ENCODE measurements at regions not wholly inside any gene's neighbourhood (a gene's known extent, or its start where the extent isn't known, plus 50 kb on each side); places are given as distances from the start of the nearest gene placed in this dataset.

DNA sequence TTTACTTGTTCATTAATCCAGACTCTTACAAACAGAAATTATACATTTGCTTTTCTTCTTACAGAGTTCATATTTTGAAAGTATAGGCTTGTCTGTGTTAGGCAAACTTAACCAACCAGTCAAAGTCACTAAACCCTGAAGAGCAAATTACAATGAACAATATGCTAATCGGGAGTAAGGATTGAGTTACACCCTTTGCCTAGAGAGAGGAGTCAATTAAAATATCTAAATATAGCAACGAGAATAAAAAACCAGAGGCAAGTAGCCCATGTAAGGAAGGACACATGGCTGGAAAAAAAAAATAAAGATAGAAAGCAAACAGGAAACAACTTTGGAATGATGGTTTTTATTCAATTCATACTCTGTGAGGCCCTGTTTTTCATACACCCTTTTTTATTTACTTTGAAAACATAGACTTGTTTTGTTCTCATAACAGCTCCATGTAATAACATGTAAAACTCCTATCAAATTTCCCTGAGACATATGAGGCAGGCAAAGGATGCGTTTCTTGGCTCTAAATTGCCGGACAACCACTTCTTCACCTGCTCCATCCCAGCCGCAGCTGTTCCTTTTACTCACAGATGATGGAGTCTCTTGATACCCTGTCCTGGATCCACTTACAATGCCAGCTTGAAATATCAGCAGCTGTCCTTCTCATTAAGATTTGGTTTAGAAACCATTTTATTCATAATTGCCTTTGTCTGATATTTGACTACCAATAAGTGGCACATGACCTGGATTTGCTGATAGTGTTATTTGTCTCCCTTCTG is 767.7 kb upstream of the GCFC2 start:
- H3K4me3 ChIP-seq (ENCODE audit: severe bottlenecking), result no peak overlapping the region
- no peak for TF ChIP-seq CTCF (IDR thresholded peaks at IDR 0.05; ENCODE audit: poor library complexity, severe bottlenecking)
- no peak overlapping the region for H3K27ac ChIP-seq (ENCODE audit: poor library complexity, severe bottlenecking)
- no peaks in the 10 kb centered on the region for H3K36me3 ChIP-seq (ENCODE audit: low read depth)
- no peak for ATAC-seq (ENCODE audit: low read depth)
- no peaks in the 10 kb centered on the region for H3K9me3 ChIP-seq (ENCODE audit: severe bottlenecking)
- DNase-seq (ENCODE audit: low spot score), result no peak
- H3K4me1 ChIP-seq (ENCODE audit: insufficient read depth, poor library complexity, severe bottlenecking), result no peaks in the 10 kb centered on the region
- H3K27me3 ChIP-seq (ENCODE audit: insufficient read depth, poor library complexity, severe bottlenecking), result no peaks in the 10 kb centered on the region

DNA sequence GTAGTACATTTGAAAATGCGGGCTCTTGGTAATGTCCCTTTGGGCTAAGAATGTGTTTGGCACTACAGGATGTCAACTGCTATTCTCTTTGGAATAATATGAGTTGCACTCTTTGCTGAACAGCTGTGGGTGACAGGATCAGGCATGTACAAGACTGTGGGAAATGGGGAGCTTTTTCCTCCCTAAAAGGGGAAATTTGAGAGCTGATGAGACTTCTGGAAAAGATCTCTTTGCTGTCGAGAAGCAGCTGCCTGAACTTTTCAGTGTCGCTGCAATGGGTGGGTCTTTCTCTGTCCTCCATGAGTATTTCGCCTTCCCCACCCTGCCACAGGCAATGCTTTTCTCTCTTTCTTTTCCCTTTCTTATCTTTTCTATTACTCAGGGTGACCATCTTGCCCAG is 762.2 kb upstream of the GCFC2 start:
- ATAC-seq (ENCODE audit: low read depth) (no peak), DNase-seq (ENCODE audit: low spot score) (no peak)
- Histone ChIP-seq H3K36me3 (ENCODE audit: low read depth) (no peaks in the 10 kb centered on the region), H3K4me1 (ENCODE audit: insufficient read depth, poor library complexity, severe bottlenecking) (no peaks in the 10 kb centered on the region), H3K4me3 (ENCODE audit: severe bottlenecking) (no peak overlapping the region), H3K27ac (ENCODE audit: poor library complexity, severe bottlenecking) (no peak overlapping the region), H3K27me3 (ENCODE audit: insufficient read depth, poor library complexity, severe bottlenecking) (no peaks in the 10 kb centered on the region), H3K9me3 (ENCODE audit: severe bottlenecking) (no peaks in the 10 kb centered on the region)
- TF ChIP-seq CTCF (IDR thresholded peaks at IDR 0.05; ENCODE audit: poor library complexity, severe bottlenecking), result no peak

DNA sequence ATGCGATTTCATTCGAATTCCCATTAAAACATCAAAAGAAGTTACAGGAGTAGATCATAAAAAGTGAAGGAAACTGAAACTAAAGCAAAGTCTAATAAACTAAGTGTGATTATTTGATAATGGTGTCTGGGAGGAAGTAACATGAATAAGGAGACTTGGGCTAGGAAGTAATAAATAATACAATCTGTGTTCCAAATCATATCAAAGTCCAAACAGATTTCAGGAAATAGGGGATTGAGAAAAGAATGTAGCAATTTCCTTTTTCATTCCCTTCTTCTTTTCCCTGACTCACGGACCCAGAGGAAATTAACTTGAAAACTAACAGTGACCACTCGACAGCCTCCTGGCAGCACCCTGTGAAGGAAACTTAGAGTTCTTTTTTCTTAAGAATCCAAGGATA is 758.4 kb upstream of the GCFC2 start:
- peaks cover 3% of the 10 kb centered on the region for H3K27me3 ChIP-seq (ENCODE audit: insufficient read depth, poor library complexity, severe bottlenecking)
- ATAC-seq (ENCODE audit: low read depth), result no peak
- no peaks in the 10 kb centered on the region for H3K36me3 ChIP-seq (ENCODE audit: low read depth)
- TF ChIP-seq CTCF (IDR thresholded peaks at IDR 0.05; ENCODE audit: poor library complexity, severe bottlenecking), result no peak
- no peaks in the 10 kb centered on the region for H3K9me3 ChIP-seq (ENCODE audit: severe bottlenecking)
- H3K27ac ChIP-seq (ENCODE audit: poor library complexity, severe bottlenecking), result no peak overlapping the region
- no peak overlapping the region for H3K4me3 ChIP-seq (ENCODE audit: severe bottlenecking)
- DNase-seq (ENCODE audit: low spot score), result no peak
- no peaks in the 10 kb centered on the region for H3K4me1 ChIP-seq (ENCODE audit: insufficient read depth, poor library complexity, severe bottlenecking)

DNA sequence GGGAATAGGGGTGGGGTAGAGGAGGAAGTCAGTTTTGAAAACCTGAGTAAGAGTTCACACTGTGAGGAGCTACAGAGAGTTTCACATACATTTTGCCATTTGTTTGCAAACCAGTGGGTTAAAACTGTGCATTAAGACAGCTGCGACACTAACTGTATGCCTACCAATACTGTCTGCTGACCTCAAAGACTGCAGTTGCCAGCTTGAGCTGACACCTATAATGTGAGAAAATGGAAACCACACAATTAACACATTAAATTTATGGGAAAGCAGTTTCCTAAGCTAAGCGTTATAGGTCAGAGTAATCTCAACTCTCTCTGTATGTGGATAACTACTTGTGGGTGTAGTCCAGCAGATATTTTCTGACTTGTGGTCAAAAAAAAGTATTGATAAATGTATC is 756.6 kb upstream of the GCFC2 start:
- H3K27me3 ChIP-seq (ENCODE audit: insufficient read depth, poor library complexity, severe bottlenecking), result peaks cover 3% of the 10 kb centered on the region
- no peaks in the 10 kb centered on the region for H3K36me3 ChIP-seq (ENCODE audit: low read depth)
- H3K27ac ChIP-seq (ENCODE audit: poor library complexity, severe bottlenecking), result no peak overlapping the region
- DNase-seq (ENCODE audit: low spot score) (no peak), ATAC-seq (ENCODE audit: low read depth) (no peak)
- H3K9me3 ChIP-seq (ENCODE audit: severe bottlenecking), result no peaks in the 10 kb centered on the region
- no peak overlapping the region for H3K4me3 ChIP-seq (ENCODE audit: severe bottlenecking)
- no peaks in the 10 kb centered on the region for H3K4me1 ChIP-seq (ENCODE audit: insufficient read depth, poor library complexity, severe bottlenecking)
- TF ChIP-seq CTCF (IDR thresholded peaks at IDR 0.05; ENCODE audit: poor library complexity, severe bottlenecking), result no peak

- H3K4me1 ChIP-seq (ENCODE audit: insufficient read depth, poor library complexity, severe bottlenecking), result no peaks in the 10 kb centered on the region
- H3K36me3 ChIP-seq (ENCODE audit: low read depth), result no peaks in the 10 kb centered on the region
- no peaks in the 10 kb centered on the region for H3K9me3 ChIP-seq (ENCODE audit: severe bottlenecking)
- peaks cover 3% of the 10 kb centered on the region for H3K27me3 ChIP-seq (ENCODE audit: insufficient read depth, poor library complexity, severe bottlenecking)
- ATAC-seq (ENCODE audit: low read depth) (no peak), DNase-seq (ENCODE audit: low spot score) (no peak)
- H3K4me3 ChIP-seq (ENCODE audit: severe bottlenecking), result no peak overlapping the region
- TF ChIP-seq CTCF (IDR thresholded peaks at IDR 0.05; ENCODE audit: poor library complexity, severe bottlenecking), result no peak
- H3K27ac ChIP-seq (ENCODE audit: poor library complexity, severe bottlenecking), result no peak overlapping the region
Observed at GRCh38 chr2:76464310-76464709, 753.6 kb upstream of the GCFC2 start.
